Activated CD4-positive, alpha-beta T cell treated with anti-CD3 and anti-CD28 coated beads, Interleukin-2, amount 10 ng/mL, durations not matched to agents 7 days and 5 days (primary cell): ENCODE measurements at regions not wholly inside any gene's neighbourhood (a gene's known extent, or its start where the extent isn't known, plus 50 kb on each side); places are given as distances from the start of the nearest gene placed in this dataset.

ENCODE experiments used
- CTCF ChIA-PET: fragments of 350-600 bp; sonication (Branson Sonifier 250); formaldehyde crosslinking; loops from one replicate; lab custom pipeline; 2021; ENCODE audit warnings: antibody characterized with exemption; lab: Charles Lee
- POLR2A ChIA-PET: fragments of 350-600 bp; sonication (Branson Sonifier 250); formaldehyde crosslinking; loops from one replicate; lab custom pipeline; 2021; ENCODE audit warnings: antibody characterized with exemption; lab: Charles Lee
- DNase-seq: peaks from one replicate; pipeline ENCODE4 v3.0.0-alpha.2; 2020
- H3K27ac Mint-ChIP-seq: one replicate; pipeline ENCODE4 v1.8.0; 2021; ENCODE audit warnings: mild to moderate bottlenecking, moderate library complexity, mixed read lengths
- H3K27me3 Mint-ChIP-seq: one replicate; pipeline ENCODE4 v1.8.0; 2021; ENCODE audit warnings: mixed read lengths
- H3K36me3 Mint-ChIP-seq: one replicate; pipeline ENCODE4 v1.8.0; 2021; ENCODE audit warnings: low read depth, mixed read lengths
- H3K4me1 Mint-ChIP-seq: one replicate; pipeline ENCODE4 v1.8.0; 2021; ENCODE audit warnings: mixed read lengths
- H3K4me3 Mint-ChIP-seq: one replicate; pipeline ENCODE4 v1.8.0; 2021; ENCODE audit warnings: mild to moderate bottlenecking, moderate library complexity, mixed read lengths
- H3K9me3 Mint-ChIP-seq: one replicate; pipeline ENCODE4 v1.8.0; 2021; ENCODE audit warnings: mixed read lengths

GRCh38 chr3:102165367-102165766 lies 269.4 kb upstream of the ZPLD1 start:
- H3K27ac Mint-ChIP-seq, result no peak overlapping the region
- H3K4me3 Mint-ChIP-seq, result no peak overlapping the region
- no peaks in the 10 kb centered on the region for H3K4me1 Mint-ChIP-seq
- POLR2A ChIA-PET, result no interaction called here
- H3K27me3 Mint-ChIP-seq, result no peaks in the 10 kb centered on the region
- no peak for DNase-seq
- H3K36me3 Mint-ChIP-seq, result no peaks in the 10 kb centered on the region
- CTCF ChIA-PET, result interaction anchor here (0.6 to 1.1 kb wide), 3 partner anchors 18 to 393 kb away, joined by 3 to 6 read pairs (median 4); no protein-coding TSS in a partner anchor
- H3K9me3 Mint-ChIP-seq, result no peaks in the 10 kb centered on the region

DNA sequence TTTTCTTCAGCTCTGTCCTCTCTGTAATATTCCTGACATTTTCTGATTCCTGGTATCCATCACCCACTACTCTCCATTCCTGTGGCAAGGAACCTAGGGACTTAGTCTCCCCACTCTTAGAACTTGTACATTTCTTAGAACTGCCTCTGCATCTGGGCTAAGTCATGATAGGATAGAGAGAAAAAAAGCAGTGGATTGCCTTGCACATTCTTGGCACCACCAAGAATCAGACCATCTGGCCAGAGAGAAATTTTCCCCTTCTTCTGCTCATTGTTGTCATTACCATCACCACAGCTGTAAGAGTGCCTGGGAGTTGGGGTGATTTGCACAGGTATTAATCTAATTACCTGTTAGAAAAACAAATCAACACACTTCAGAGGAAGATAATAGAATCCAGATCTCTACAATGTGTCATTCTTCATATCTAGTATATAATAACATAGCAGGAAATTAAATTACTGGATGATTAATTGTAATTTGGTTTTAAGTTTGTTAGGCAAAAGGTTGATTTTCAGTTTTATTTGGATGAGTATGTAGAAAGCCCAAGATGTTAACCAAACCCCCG lies 264.8 kb upstream of the ZPLD1 start:
- POLR2A ChIA-PET, result no interaction called here
- no peak for DNase-seq
- Mint-ChIP-seq H3K4me1 (no peaks in the 10 kb centered on the region), H3K36me3 (no peaks in the 10 kb centered on the region), H3K27me3 (no peaks in the 10 kb centered on the region), H3K9me3 (no peaks in the 10 kb centered on the region), H3K4me3 (no peak overlapping the region), H3K27ac (no peak overlapping the region)
- CTCF ChIA-PET, result interaction anchor here (1.1 kb wide), 1 partner anchor 23 kb away, joined by 3 read pairs; no protein-coding TSS in a partner anchor

GRCh38 chr3:102170545-102170944 lies 264.3 kb upstream of the ZPLD1 start:
- no peaks in the 10 kb centered on the region for H3K36me3 Mint-ChIP-seq
- ChIA-PET POLR2A (interaction anchor here (0.6 kb wide), 1 partner anchor 280 kb away, joined by 3 read pairs; no protein-coding TSS in a partner anchor), CTCF (interaction anchor here (0.6 to 1.4 kb wide), 2 partner anchors 40 to 75 kb away, joined by 3 to 4 read pairs; no protein-coding TSS in a partner anchor)
- H3K4me1 Mint-ChIP-seq, result no peaks in the 10 kb centered on the region
- DNase-seq, result no peak
- H3K9me3 Mint-ChIP-seq, result no peaks in the 10 kb centered on the region
- H3K27ac Mint-ChIP-seq, result no peak overlapping the region
- H3K4me3 Mint-ChIP-seq, result no peak overlapping the region
- H3K27me3 Mint-ChIP-seq, result no peaks in the 10 kb centered on the region

- no peaks in the 10 kb centered on the region for H3K27me3 Mint-ChIP-seq
- H3K4me3 Mint-ChIP-seq, result no peak overlapping the region
- no peak overlapping the region for H3K27ac Mint-ChIP-seq
- CTCF ChIA-PET, result interaction anchor here (0.6 to 2.0 kb wide), 2 partner anchors 13 to 54 kb away, joined by 3 to 5 read pairs; no protein-coding TSS in a partner anchor
- peaks cover 3% of the 10 kb centered on the region for H3K9me3 Mint-ChIP-seq
- no peak for DNase-seq
- no peaks in the 10 kb centered on the region for H3K36me3 Mint-ChIP-seq
- H3K4me1 Mint-ChIP-seq, result peaks cover 2% of the 10 kb centered on the region
- POLR2A ChIA-PET, result no interaction called here
Measured at GRCh38 chr3:102174312-102174712, 260.5 kb upstream of the ZPLD1 start.

GRCh38 chr3:102174832-102175374 lies 259.9 kb upstream of the ZPLD1 start:
- Mint-ChIP-seq H3K27ac (no peak overlapping the region), H3K4me1 (peaks cover 5% of the 10 kb centered on the region), H3K9me3 (peaks cover 3% of the 10 kb centered on the region), H3K27me3 (no peaks in the 10 kb centered on the region), H3K36me3 (no peaks in the 10 kb centered on the region), H3K4me3 (no peak overlapping the region)
- POLR2A ChIA-PET, result no interaction called here
- DNase-seq, result no peak
- CTCF ChIA-PET, result interaction anchor here (0.6 to 2.0 kb wide), 3 partner anchors 13 to 94 kb away, joined by 3 to 5 read pairs (median 4); no protein-coding TSS in a partner anchor

- H3K36me3 Mint-ChIP-seq, result no peaks in the 10 kb centered on the region
- no peak overlapping the region for H3K4me3 Mint-ChIP-seq
- H3K9me3 Mint-ChIP-seq, result peaks cover 3% of the 10 kb centered on the region
- no peaks in the 10 kb centered on the region for H3K27me3 Mint-ChIP-seq
- CTCF ChIA-PET, result interaction anchor here (1.6 to 3.1 kb wide), 3 partner anchors 10 to 95 kb away, joined by 4 to 11 read pairs (median 5); no protein-coding TSS in a partner anchor
- peaks cover 5% of the 10 kb centered on the region for H3K4me1 Mint-ChIP-seq
- no peak overlapping the region for H3K27ac Mint-ChIP-seq
- POLR2A ChIA-PET, result no interaction called here
- no peak for DNase-seq
Measured at GRCh38 chr3:102176333-102177050, 258.3 kb upstream of the ZPLD1 start.

- POLR2A ChIA-PET, result no interaction called here
Measured at GRCh38 chr3:102177075-102177755, 257.6 kb upstream of the ZPLD1 start.

GRCh38 chr3:102178817-102179216 lies 256.0 kb upstream of the ZPLD1 start:
- ChIA-PET CTCF (interaction anchor here (0.7 kb wide), 1 partner anchor 12 kb away, joined by 3 read pairs; no protein-coding TSS in a partner anchor), POLR2A (no interaction called here)
- no peak overlapping the region for H3K27ac Mint-ChIP-seq
- no peaks in the 10 kb centered on the region for H3K36me3 Mint-ChIP-seq
- H3K27me3 Mint-ChIP-seq, result no peaks in the 10 kb centered on the region
- H3K4me3 Mint-ChIP-seq, result no peak overlapping the region
- no peak for DNase-seq
- peaks cover 3% of the 10 kb centered on the region for H3K9me3 Mint-ChIP-seq
- H3K4me1 Mint-ChIP-seq, result peaks cover 5% of the 10 kb centered on the region

More at GRCh38 chr3:102177075-102177755, 257.6 kb upstream of the ZPLD1 start:
- Mint-ChIP-seq H3K36me3 (no peaks in the 10 kb centered on the region), H3K4me1 (peaks cover 5% of the 10 kb centered on the region), H3K4me3 (no peak overlapping the region), H3K27ac (no peak overlapping the region), H3K9me3 (peaks cover 3% of the 10 kb centered on the region), H3K27me3 (no peaks in the 10 kb centered on the region)
- DNase-seq, result no peak
- CTCF ChIA-PET, result interaction anchor here (3.1 kb wide), 1 partner anchor 10 kb away, joined by 11 read pairs; no protein-coding TSS in a partner anchor

GRCh38 chr3:102179326-102180177 lies 255.3 kb upstream of the ZPLD1 start:
- DNase-seq, result no peak
- H3K27me3 Mint-ChIP-seq, result no peaks in the 10 kb centered on the region
- no peak overlapping the region for H3K4me3 Mint-ChIP-seq
- CTCF ChIA-PET, result interaction anchor here (0.7 kb wide), 3 partner anchors 11 to 400 kb away, joined by 3 read pairs; no protein-coding TSS in a partner anchor
- POLR2A ChIA-PET, result no interaction called here
- no peak overlapping the region for H3K27ac Mint-ChIP-seq
- peaks cover 5% of the 10 kb centered on the region for H3K4me1 Mint-ChIP-seq
- H3K9me3 Mint-ChIP-seq, result peaks cover 3% of the 10 kb centered on the region
- H3K36me3 Mint-ChIP-seq, result no peaks in the 10 kb centered on the region

GRCh38 chr3:102180280-102180931 lies 254.4 kb upstream of the ZPLD1 start:
- peaks cover 3% of the 10 kb centered on the region for H3K9me3 Mint-ChIP-seq
- H3K27ac Mint-ChIP-seq, result no peak overlapping the region
- peaks cover 5% of the 10 kb centered on the region for H3K4me1 Mint-ChIP-seq
- H3K27me3 Mint-ChIP-seq, result no peaks in the 10 kb centered on the region
- no peak for DNase-seq
- ChIA-PET CTCF (interaction anchor here (0.7 kb wide), 3 partner anchors 24 to 401 kb away, joined by 3 read pairs; no protein-coding TSS in a partner anchor), POLR2A (no interaction called here)
- H3K4me3 Mint-ChIP-seq, result no peak overlapping the region
- H3K36me3 Mint-ChIP-seq, result no peaks in the 10 kb centered on the region

- Mint-ChIP-seq H3K36me3 (no peaks in the 10 kb centered on the region), H3K4me1 (peaks cover 5% of the 10 kb centered on the region), H3K27ac (no peak overlapping the region), H3K4me3 (no peak overlapping the region), H3K9me3 (peaks cover 3% of the 10 kb centered on the region), H3K27me3 (no peaks in the 10 kb centered on the region)
- POLR2A ChIA-PET, result no interaction called here
- CTCF ChIA-PET, result interaction anchor here (1.5 kb wide), 1 partner anchor 281 kb away, joined by 3 read pairs; no protein-coding TSS in a partner anchor
- DNase-seq, result no peak
Measured at GRCh38 chr3:102181175-102181920, 253.5 kb upstream of the ZPLD1 start.
